ENCODE measurements at regions not wholly inside any gene's neighbourhood (a gene's known extent, or its start where the extent isn't known, plus 50 kb on each side); places are given as distances from the start of the nearest gene placed in this dataset.
"Not testable (repeated sequence)": the region's sequence is repeated elsewhere in the genome, so short reads cannot be mapped to it uniquely, and the experiment has no call there.

- DNase-seq = no peak
- TF ChIP-seq POLR2A (IDR thresholded peaks at IDR 0.05; ENCODE audit: low read length) (no peak), GATA1 (IDR thresholded peaks at IDR 0.05; ENCODE audit: low read depth, low read length) (no peak)
These were observed 391.7 kb upstream of the SGCG start for GRCh38 chr13:22789027-22789593.

GRCh38 chr13:22789916-22790315 lies 390.9 kb upstream of the SGCG start:
- TF ChIP-seq POLR2A (IDR thresholded peaks at IDR 0.05; ENCODE audit: low read length) (no peak), GATA1 (IDR thresholded peaks at IDR 0.05; ENCODE audit: low read depth, low read length) (no peak)
- no peak for DNase-seq

DNA sequence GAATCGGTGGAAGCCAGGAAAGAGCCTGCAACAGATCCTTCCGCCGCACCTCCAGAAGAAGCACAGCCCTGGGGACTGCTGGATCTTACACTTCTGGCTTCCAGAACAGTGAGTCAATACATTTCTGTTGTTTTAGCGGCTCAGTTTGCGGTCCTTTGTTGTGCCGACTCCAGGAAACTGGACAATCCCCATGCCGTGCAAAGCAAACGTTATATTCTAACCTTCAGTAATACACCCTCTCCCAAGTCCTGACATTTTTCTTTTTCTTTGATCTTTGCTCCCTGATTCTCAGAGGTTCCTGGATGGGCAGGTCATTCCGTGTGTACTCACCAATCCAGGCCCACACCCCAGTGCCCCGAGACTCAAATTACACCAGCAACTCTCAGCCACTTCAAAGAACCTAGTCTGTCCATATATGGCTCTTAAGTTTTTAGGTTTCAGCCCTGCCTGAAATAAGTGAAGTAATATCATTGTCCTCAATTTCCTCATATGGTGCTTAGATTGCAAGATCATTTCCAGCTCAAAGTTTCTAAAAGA lies 387.1 kb upstream of the SGCG start:
- DNase-seq = no peak
- no peak for TF ChIP-seq POLR2A (IDR thresholded peaks at IDR 0.05; ENCODE audit: low read length)
- no peak for TF ChIP-seq GATA1 (IDR thresholded peaks at IDR 0.05; ENCODE audit: low read depth, low read length)

DNA sequence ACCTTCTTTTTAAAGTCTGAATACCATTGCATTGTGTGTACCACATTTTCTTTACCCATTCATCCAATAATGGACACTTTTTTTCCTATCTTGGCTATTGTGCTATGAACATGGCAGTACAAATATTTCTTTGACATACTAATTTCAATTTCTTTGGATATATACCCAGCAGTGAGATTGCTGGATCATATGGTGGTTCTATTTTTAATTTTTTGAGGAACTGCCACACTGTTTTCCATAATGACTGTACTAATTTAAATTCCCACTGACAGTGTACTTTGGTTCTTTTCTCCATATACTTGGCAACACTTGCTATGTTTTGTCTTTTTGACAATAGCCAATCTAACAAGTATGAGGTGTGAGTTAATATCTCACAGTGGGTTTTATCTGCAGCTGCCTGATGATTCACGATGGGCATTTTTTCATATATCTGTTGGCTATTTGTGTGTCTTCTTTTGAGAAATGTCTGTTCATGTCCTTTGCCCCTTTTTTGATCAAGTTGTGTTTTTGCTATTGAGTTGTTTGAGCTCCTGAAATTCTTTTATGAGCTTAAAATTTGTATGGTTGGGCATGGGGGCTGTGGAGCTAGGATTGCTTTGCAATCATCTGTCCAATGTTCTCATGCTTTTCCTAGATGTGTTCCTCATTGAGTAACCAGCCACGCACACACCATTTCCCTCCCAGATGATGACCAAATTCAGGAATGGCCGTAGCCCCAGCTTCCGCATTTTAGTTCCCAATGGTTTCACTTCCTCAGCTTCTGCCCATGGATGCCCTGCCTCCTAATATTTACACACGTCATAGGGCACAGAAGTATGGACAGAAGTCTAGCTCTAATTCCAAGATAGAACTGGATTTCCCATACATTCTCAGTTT lies 380.0 kb upstream of the SGCG start:
- DNase-seq = no peak

GRCh38 chr13:22801402-22802003 lies 379.3 kb upstream of the SGCG start:
- TF ChIP-seq POLR2A (IDR thresholded peaks at IDR 0.05; ENCODE audit: low read length) (no peak), GATA1 (IDR thresholded peaks at IDR 0.05; ENCODE audit: low read depth, low read length) (no peak)
- DNase-seq = no peak

More for the DNA sequence above, 380.0 kb upstream of the SGCG start:
- TF ChIP-seq POLR2A (IDR thresholded peaks at IDR 0.05; ENCODE audit: low read length) (no peak), GATA1 (IDR thresholded peaks at IDR 0.05; ENCODE audit: low read depth, low read length) (no peak)

- DNase-seq = no peak
- TF ChIP-seq POLR2A (IDR thresholded peaks at IDR 0.05; ENCODE audit: low read length) (no peak), GATA1 (IDR thresholded peaks at IDR 0.05; ENCODE audit: low read depth, low read length) (no peak)
These were observed 368.0 kb upstream of the SGCG start for GRCh38 chr13:22812793-22813192.

GRCh38 chr13:22813531-22814377 lies 367.0 kb upstream of the SGCG start:
- DNase-seq = not testable (repeated sequence)

- DNase-seq = not testable (repeated sequence)
These were observed 366.3 kb upstream of the SGCG start for GRCh38 chr13:22814433-22814832.

DNA sequence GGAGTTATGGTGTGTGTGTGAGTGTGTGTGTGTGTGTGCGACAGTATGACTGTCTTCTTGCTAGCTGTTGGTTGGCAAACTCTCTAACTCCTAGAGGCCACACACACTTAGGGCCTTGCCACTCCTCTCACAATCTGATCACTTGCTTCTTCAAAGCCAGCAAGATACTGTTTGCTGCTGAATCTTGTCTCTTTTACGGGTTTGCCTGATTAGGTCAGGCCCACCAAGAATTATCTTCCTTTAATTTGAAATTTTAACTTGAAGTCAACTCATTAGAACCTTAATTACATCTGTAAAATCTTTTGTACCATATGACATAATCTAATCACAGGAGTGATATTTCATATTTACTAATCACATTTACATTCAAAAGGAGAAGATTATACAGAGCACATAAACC lies 359.2 kb upstream of the SGCG start:
- TF ChIP-seq GATA1 (IDR thresholded peaks at IDR 0.05; ENCODE audit: low read depth, low read length) (no peak), POLR2A (IDR thresholded peaks at IDR 0.05; ENCODE audit: low read length) (no peak)
- DNase-seq = no peak

DNA sequence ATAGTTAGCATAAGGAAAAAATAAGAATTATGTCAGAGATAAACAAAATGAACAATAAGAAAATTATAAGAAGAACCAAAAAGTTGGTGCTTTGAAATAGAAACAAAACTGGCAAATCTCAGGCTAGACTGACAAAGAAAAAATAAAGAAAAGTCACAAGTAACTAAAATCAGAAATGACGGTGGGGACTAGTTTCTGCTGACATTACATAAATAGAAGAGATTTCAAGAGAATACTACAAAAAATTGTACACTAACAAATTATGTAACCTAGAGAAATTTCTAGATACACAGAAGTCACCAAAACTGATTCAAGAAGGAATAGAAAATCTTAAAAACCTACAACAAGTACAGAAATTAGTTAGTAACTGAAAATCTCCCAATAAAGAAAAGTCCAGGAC lies 355.6 kb upstream of the SGCG start:
- TF ChIP-seq POLR2A (IDR thresholded peaks at IDR 0.05; ENCODE audit: low read length) = no peak
- TF ChIP-seq GATA1 (IDR thresholded peaks at IDR 0.05; ENCODE audit: low read depth, low read length) = no peak
- DNase-seq = no peak

GRCh38 chr13:22828081-22828480 lies 352.7 kb upstream of the SGCG start:
- DNase-seq = no peak
- TF ChIP-seq GATA1 (IDR thresholded peaks at IDR 0.05; ENCODE audit: low read depth, low read length) = no peak
- TF ChIP-seq POLR2A (IDR thresholded peaks at IDR 0.05; ENCODE audit: low read length) = no peak

DNA sequence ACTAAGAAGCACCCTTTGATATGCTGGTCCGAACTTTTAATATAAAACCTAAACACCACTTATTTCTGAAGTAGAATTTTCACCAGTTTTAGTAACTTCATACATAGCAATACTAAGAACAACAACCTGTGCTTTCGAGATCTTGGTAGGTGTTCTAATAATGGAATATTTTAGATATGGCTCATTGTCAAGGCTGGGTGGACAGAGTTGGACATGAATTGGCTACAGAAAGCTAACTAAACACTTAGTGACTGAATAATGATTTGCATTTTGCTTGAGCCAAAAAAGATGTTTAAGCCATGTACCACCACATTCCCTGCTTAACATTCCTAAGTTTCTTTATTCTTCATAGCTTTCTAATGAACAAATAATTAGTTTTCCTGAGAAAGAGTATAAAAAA lies 344.3 kb upstream of the SGCG start:
- TF ChIP-seq GATA1 (IDR thresholded peaks at IDR 0.05; ENCODE audit: low read depth, low read length) (no peak), POLR2A (IDR thresholded peaks at IDR 0.05; ENCODE audit: low read length) (no peak)
- no peak for DNase-seq

- DNase-seq = no peak
- TF ChIP-seq GATA1 (IDR thresholded peaks at IDR 0.05; ENCODE audit: low read depth, low read length) = no peak
- no peak for TF ChIP-seq POLR2A (IDR thresholded peaks at IDR 0.05; ENCODE audit: low read length)
These were observed 342.7 kb upstream of the SGCG start for GRCh38 chr13:22837980-22838647.
